Spinal cord (tissue), 9 donors: ENCODE measurements at regions not wholly inside any gene's neighbourhood (a gene's known extent, or its start where the extent isn't known, plus 50 kb on each side); places are given as distances from the start of the nearest gene placed in this dataset.

Source experiments
- DNase-seq, 6 donors: peaks; one replicate each; pipeline versions ENCODE4 v3.0.0 to v3.0.0-alpha.2; 2013 to 2015; ENCODE audit warnings: low spot score in 6 of 6, low read depth in 4 of 6
- H3K27ac ChIP-seq: one replicate; pipeline ENCODE4 v1.5.1; 2013; ENCODE audit warnings: low read depth, low read length, control low read depth
- H3K27me3 ChIP-seq: one replicate; pipeline ENCODE4 v1.6.1; 2013; ENCODE audit warnings: low read length; ENCODE audit not compliant: control insufficient read depth, insufficient read depth
- H3K36me3 ChIP-seq: one replicate; pipeline ENCODE4 v1.6.1; 2013; ENCODE audit warnings: low read length; ENCODE audit not compliant: control insufficient read depth, insufficient read depth
- H3K4me1 ChIP-seq: one replicate; pipeline ENCODE4 v1.6.1; 2013; ENCODE audit warnings: low read length; ENCODE audit not compliant: control insufficient read depth, insufficient read depth
- H3K4me3 ChIP-seq: one replicate; pipeline ENCODE4 v1.5.1; 2013; ENCODE audit warnings: low read depth, low read length, control low read depth
- H3K9me3 ChIP-seq: one replicate; pipeline ENCODE4 v1.6.1; 2013; ENCODE audit warnings: low read length; ENCODE audit not compliant: control insufficient read depth, insufficient read depth
- WGBS: methylation state at CpG from one replicate; pipeline ENCODE4 v1.1.5; 2013; ENCODE audit warnings: missing lambda C conversion rate; ENCODE audit not compliant: insufficient coverage; 5-methylcytosine and 5-hydroxymethylcytosine counted together
- donor health status: healthy.

GRCh38 chr4:157751631-157752030, 421.2 kb downstream of the GASK1B start:
- Histone ChIP-seq H3K4me1 (no peaks in the 10 kb centered on the region), H3K4me3 (no peak overlapping the region), H3K36me3 (no peaks in the 10 kb centered on the region), H3K27me3 (no peaks in the 10 kb centered on the region), H3K9me3 (no peaks in the 10 kb centered on the region), H3K27ac (no peak overlapping the region)
- WGBS: 100% methylated on average over 1 of the region's 2 CpGs
- no peak for DNase-seq

DNA sequence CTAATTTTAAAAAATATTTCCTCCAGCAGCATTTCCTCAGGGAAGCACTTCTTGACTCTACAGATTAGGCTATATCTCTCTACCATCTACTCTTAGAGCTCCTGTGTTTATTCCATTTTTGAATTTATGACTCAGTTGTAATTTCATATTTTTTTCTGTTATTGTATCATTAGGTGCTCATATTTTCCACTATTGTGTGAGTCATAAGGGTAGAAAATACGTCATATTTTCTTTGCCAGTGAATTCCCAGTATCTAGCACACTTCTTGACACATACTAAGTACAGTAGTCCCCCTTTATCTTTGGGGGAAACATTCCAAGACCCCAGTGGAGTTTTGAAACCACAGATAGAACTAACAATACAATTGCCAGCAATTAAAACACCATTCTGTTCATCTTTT, 431.2 kb downstream of the GASK1B start:
- WGBS: no CpG with 5 or more reads among the region's 1 CpG
- H3K4me3 ChIP-seq: no peak overlapping the region
- H3K36me3 ChIP-seq: no peaks in the 10 kb centered on the region
- H3K27me3 ChIP-seq: no peaks in the 10 kb centered on the region
- no peak for DNase-seq
- H3K4me1 ChIP-seq: no peaks in the 10 kb centered on the region
- no peaks in the 10 kb centered on the region for H3K9me3 ChIP-seq
- H3K27ac ChIP-seq: no peak overlapping the region

DNA sequence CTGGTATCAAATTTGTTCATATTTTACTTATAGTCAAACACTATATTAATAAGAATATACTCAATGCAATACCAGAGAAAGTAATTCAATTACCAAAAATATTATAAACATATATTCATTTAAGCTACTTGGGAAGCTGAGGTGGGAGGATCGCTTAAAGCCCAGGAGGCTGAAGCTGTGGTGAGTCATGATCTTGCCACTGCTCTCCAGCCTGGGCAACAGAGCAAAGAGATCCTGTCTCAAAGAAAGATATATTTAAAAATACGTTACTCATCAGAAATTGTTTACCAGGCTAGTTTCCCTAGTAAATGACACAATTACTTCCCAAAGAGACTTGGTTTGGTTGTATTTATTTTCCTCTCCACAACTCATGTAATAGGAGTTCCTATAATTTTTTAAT, 433.6 kb downstream of the GASK1B start:
- Histone ChIP-seq H3K27ac (no peak overlapping the region), H3K4me1 (no peaks in the 10 kb centered on the region), H3K36me3 (no peaks in the 10 kb centered on the region), H3K4me3 (no peak overlapping the region), H3K9me3 (no peaks in the 10 kb centered on the region), H3K27me3 (no peaks in the 10 kb centered on the region)
- DNase-seq: no peak
- WGBS: no CpG with 5 or more reads among the region's 2 CpGs

- Histone ChIP-seq H3K4me1 (no peaks in the 10 kb centered on the region), H3K9me3 (no peaks in the 10 kb centered on the region), H3K27me3 (no peaks in the 10 kb centered on the region), H3K27ac (no peak overlapping the region), H3K4me3 (no peak overlapping the region), H3K36me3 (no peaks in the 10 kb centered on the region)
- DNase-seq: no peak
- WGBS: 95% methylated on average over 3 of the region's 3 CpGs
Measured at GRCh38 chr4:157728215-157728614, 444.6 kb downstream of the GASK1B start.

- no peak overlapping the region for H3K27ac ChIP-seq
- no peaks in the 10 kb centered on the region for H3K9me3 ChIP-seq
- no peaks in the 10 kb centered on the region for H3K4me1 ChIP-seq
- WGBS: 58% methylated on average over 2 of the region's 2 CpGs
- H3K27me3 ChIP-seq: no peaks in the 10 kb centered on the region
- no peaks in the 10 kb centered on the region for H3K36me3 ChIP-seq
- H3K4me3 ChIP-seq: no peak overlapping the region
- DNase-seq: no peak
Measured at GRCh38 chr4:157727163-157727562, 445.7 kb downstream of the GASK1B start.

GRCh38 chr4:157722146-157722545, 450.7 kb downstream of the GASK1B start:
- Histone ChIP-seq H3K27me3 (no peaks in the 10 kb centered on the region), H3K27ac (no peak overlapping the region), H3K36me3 (no peaks in the 10 kb centered on the region), H3K4me1 (no peaks in the 10 kb centered on the region), H3K4me3 (no peak overlapping the region), H3K9me3 (no peaks in the 10 kb centered on the region)
- no peak for DNase-seq

- H3K4me1 ChIP-seq: no peaks in the 10 kb centered on the region
- no peak overlapping the region for H3K27ac ChIP-seq
- H3K4me3 ChIP-seq: no peak overlapping the region
- H3K9me3 ChIP-seq: no peaks in the 10 kb centered on the region
- H3K27me3 ChIP-seq: no peaks in the 10 kb centered on the region
- DNase-seq: peak in 2 of 6 donors; percentile 40 to 80
- no peaks in the 10 kb centered on the region for H3K36me3 ChIP-seq
- 23% methylated on average over 2 of the region's 4 CpGs for WGBS
Measured at GRCh38 chr4:157713342-157713741, 459.5 kb downstream of the GASK1B start.

- H3K27me3 ChIP-seq: no peaks in the 10 kb centered on the region
- WGBS: no CpG with 5 or more reads among the region's 2 CpGs
- H3K9me3 ChIP-seq: peaks cover 2% of the 10 kb centered on the region
- DNase-seq: peak in 1 of 6 donors; percentile 51
- H3K27ac ChIP-seq: no peak overlapping the region
- no peak overlapping the region for H3K4me3 ChIP-seq
- H3K4me1 ChIP-seq: no peaks in the 10 kb centered on the region
- H3K36me3 ChIP-seq: no peaks in the 10 kb centered on the region
Measured at GRCh38 chr4:157706155-157706554, 466.7 kb downstream of the GASK1B start.

GRCh38 chr4:157702831-157703230, 470.0 kb downstream of the GASK1B start:
- H3K27ac ChIP-seq: no peak overlapping the region
- no peaks in the 10 kb centered on the region for H3K4me1 ChIP-seq
- DNase-seq: no peak
- H3K36me3 ChIP-seq: no peaks in the 10 kb centered on the region
- no peaks in the 10 kb centered on the region for H3K27me3 ChIP-seq
- WGBS: no CpG with 5 or more reads among the region's 3 CpGs
- peaks cover 2% of the 10 kb centered on the region for H3K9me3 ChIP-seq
- H3K4me3 ChIP-seq: no peak overlapping the region

DNA sequence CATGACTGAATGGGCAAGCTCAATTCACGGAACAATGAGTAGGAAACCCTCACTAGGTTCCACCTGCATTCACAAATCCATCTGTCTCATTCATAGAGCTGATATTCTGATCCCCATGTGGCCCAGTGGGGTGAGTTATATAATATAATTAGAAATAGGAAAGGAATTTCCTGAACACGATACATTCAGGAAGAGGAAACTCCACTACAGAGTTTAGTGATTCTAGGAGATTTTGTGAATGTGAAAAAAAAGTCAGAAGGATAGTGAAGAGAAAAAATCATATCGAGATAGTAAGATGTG, 471.2 kb downstream of the GASK1B start:
- H3K4me3 ChIP-seq: no peak overlapping the region
- no peak for DNase-seq
- no peaks in the 10 kb centered on the region for H3K4me1 ChIP-seq
- H3K36me3 ChIP-seq: no peaks in the 10 kb centered on the region
- H3K27ac ChIP-seq: no peak overlapping the region
- H3K9me3 ChIP-seq: peaks cover 1% of the 10 kb centered on the region
- no peaks in the 10 kb centered on the region for H3K27me3 ChIP-seq
- no CpG with 5 or more reads among the region's 3 CpGs for WGBS
